NT2/D1 (cell line): ENCODE measurements at regions not wholly inside any gene's neighbourhood (a gene's known extent, or its start where the extent isn't known, plus 50 kb on each side); places are given as distances from the start of the nearest gene placed in this dataset.

Experiments used
- SUZ12 ChIP-seq: IDR thresholded peaks from 2 replicates; pipeline ENCODE4 v1.6.1; 2011; ENCODE audit not compliant: insufficient read length, insufficient read depth; ENCODE audit errors: extremely low read depth
- YY1 ChIP-seq: IDR thresholded peaks from 2 replicates; pipeline ENCODE4 v1.6.1; 2011; ENCODE audit not compliant: insufficient read length, insufficient read depth
- ZNF274 ChIP-seq: IDR thresholded peaks from 2 replicates; pipeline ENCODE4 v1.6.1; 2011; ENCODE audit warnings: mild to moderate bottlenecking, low read depth, low read length

DNA sequence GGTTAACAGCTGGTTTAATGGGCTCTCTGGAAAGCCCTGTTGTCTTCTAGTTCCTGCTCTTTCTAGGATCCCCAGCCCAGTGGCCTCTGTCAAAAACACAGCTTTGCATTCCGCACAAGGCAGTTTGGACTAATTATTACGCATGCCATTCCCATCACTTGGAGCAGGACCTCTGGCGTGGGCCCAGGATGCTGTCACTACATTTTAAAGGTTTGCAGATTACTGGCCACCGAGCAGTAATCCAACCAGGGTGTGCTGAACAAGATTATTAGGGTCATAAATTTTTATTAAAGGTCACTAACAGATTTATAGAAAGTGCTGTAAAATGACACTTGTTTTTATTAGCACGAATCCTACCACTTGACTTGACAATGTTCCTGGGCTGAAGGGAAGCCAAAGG, 143.6 kb upstream of the SLC6A11 start:
- no peak for TF ChIP-seq YY1
- TF ChIP-seq SUZ12 = no peak
- no peak for TF ChIP-seq ZNF274
